ENCODE measurements at regions not wholly inside any gene's neighbourhood (a gene's known extent, or its start where the extent isn't known, plus 50 kb on each side); places are given as distances from the start of the nearest gene placed in this dataset.

DNA sequence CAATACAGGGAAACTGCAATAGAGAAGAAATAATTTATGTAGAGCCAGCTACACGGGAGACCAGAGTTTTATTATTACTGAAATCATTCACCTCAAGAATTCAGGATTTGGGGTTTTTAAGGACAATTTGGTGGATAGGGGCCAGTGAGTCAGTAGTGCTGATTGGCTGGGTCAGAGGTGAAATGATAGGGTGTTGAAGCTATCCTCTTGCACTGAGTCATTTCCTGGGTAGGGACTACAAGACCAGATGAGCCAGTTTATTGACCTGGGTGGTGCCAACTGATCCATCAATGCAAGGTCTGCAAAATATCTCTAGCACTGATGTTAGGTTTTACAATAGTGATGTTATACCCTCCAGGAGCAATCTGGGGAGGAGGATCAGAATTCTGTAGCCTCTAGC is 486.3 kb downstream of the LRIG3 start:
- no peaks in the 10 kb centered on the region for H3K4me1 ChIP-seq (ENCODE audit: insufficient read depth, low read length)
- H3K27me3 ChIP-seq (ENCODE audit: control insufficient read depth in 1 of 2, insufficient read depth in 2 of 2, low read length in 2 of 2) = no peaks in the 10 kb centered on the region
- H3K36me3 ChIP-seq (ENCODE audit: insufficient read depth, low read length) = no peaks in the 10 kb centered on the region
- H3K4me3 ChIP-seq (ENCODE audit: low read depth in 1 of 2, low read length in 2 of 2) = no peak overlapping the region
- no peak overlapping the region for H3K27ac ChIP-seq (ENCODE audit: low read depth, low read length)
- no peaks in the 10 kb centered on the region for H3K9me3 ChIP-seq (ENCODE audit: low read length)
- H3K9ac ChIP-seq (ENCODE audit: low read length) = no peak overlapping the region

DNA sequence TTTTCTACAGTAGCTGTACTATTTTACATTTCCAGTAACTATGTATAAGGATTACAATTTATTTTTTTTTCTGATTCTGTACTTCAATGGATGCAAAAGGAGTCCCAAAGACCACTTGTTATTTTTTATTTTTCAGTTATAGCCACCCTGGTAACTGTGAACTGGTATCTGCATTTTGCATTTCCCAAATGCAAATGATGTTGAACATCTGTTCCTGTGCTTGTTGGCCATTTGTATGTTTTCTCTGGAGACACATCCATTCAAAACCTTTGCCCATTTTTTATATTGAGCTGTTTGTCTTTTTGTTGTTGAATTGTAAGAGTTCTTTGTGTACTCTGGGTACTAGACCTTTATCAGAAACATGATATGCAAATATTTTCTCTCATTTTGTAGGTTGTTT is 485.6 kb downstream of the LRIG3 start:
- Histone ChIP-seq H3K27me3 (ENCODE audit: control insufficient read depth in 1 of 2, insufficient read depth in 2 of 2, low read length in 2 of 2) (no peaks in the 10 kb centered on the region), H3K4me1 (ENCODE audit: insufficient read depth, low read length) (no peaks in the 10 kb centered on the region), H3K9ac (ENCODE audit: low read length) (no peak overlapping the region), H3K27ac (ENCODE audit: low read depth, low read length) (no peak overlapping the region), H3K4me3 (ENCODE audit: low read depth in 1 of 2, low read length in 2 of 2) (no peak overlapping the region), H3K36me3 (ENCODE audit: insufficient read depth, low read length) (no peaks in the 10 kb centered on the region), H3K9me3 (ENCODE audit: low read length) (no peaks in the 10 kb centered on the region)

- H3K4me3 ChIP-seq (ENCODE audit: low read depth in 1 of 2, low read length in 2 of 2) = no peak overlapping the region
- no peaks in the 10 kb centered on the region for H3K9me3 ChIP-seq (ENCODE audit: low read length)
- H3K4me1 ChIP-seq (ENCODE audit: insufficient read depth, low read length) = no peaks in the 10 kb centered on the region
- no peaks in the 10 kb centered on the region for H3K27me3 ChIP-seq (ENCODE audit: control insufficient read depth in 1 of 2, insufficient read depth in 2 of 2, low read length in 2 of 2)
- no peaks in the 10 kb centered on the region for H3K36me3 ChIP-seq (ENCODE audit: insufficient read depth, low read length)
- H3K9ac ChIP-seq (ENCODE audit: low read length) = no peak overlapping the region
- H3K27ac ChIP-seq (ENCODE audit: low read depth, low read length) = no peak overlapping the region
Measured at GRCh38 chr12:58435647-58436046, 484.7 kb downstream of the LRIG3 start.

DNA sequence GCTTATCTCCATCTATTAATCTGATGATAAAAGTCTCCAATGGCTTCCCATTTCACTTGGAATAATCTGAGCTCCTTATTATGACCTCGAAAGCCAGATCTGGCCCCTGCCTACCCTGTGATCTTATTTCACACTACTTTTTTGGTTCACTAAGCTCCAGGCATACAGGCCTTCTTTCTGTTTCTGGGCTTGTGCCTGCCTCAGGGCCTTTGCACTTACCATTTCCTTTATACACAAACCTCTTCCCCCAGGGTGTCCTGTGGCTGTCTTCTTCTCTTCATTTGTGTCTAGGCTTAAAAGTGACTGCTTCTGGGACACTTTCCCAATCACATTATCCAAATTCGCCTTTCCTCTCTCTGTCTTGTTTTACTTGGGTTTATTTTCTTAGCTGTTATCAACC is 478.8 kb downstream of the LRIG3 start:
- no peaks in the 10 kb centered on the region for H3K27me3 ChIP-seq (ENCODE audit: control insufficient read depth in 1 of 2, insufficient read depth in 2 of 2, low read length in 2 of 2)
- no peak overlapping the region for H3K9ac ChIP-seq (ENCODE audit: low read length)
- no peaks in the 10 kb centered on the region for H3K9me3 ChIP-seq (ENCODE audit: low read length)
- H3K4me3 ChIP-seq (ENCODE audit: low read depth in 1 of 2, low read length in 2 of 2) = no peak overlapping the region
- H3K4me1 ChIP-seq (ENCODE audit: insufficient read depth, low read length) = no peaks in the 10 kb centered on the region
- no peak overlapping the region for H3K27ac ChIP-seq (ENCODE audit: low read depth, low read length)
- H3K36me3 ChIP-seq (ENCODE audit: insufficient read depth, low read length) = no peaks in the 10 kb centered on the region

GRCh38 chr12:58443273-58443980 is 476.9 kb downstream of the LRIG3 start:
- H3K4me3 ChIP-seq (ENCODE audit: low read depth in 1 of 2, low read length in 2 of 2) = no peak overlapping the region
- H3K27ac ChIP-seq (ENCODE audit: low read depth, low read length) = no peak overlapping the region

DNA sequence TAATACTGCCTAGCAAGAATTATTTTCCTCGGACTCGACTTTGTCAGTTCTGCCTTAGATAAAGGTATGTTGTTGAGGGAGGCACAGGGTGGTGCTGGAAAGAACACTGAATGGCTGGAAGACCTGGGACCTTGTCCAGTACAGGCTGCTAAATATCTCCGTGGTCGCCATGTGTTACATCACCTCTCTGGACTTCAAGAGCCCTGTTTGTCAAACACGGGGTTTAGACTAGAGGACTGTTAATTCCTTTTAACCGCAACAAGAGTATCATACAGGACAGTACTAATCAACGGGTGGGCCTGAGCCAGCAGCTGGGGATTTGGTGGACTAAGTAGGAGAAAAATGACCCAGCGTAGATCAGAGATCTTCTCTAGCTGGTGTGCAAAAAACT is 476.3 kb downstream of the LRIG3 start:
- Histone ChIP-seq H3K4me1 (ENCODE audit: insufficient read depth, low read length) (no peaks in the 10 kb centered on the region), H3K27me3 (ENCODE audit: control insufficient read depth in 1 of 2, insufficient read depth in 2 of 2, low read length in 2 of 2) (no peaks in the 10 kb centered on the region), H3K36me3 (ENCODE audit: insufficient read depth, low read length) (no peaks in the 10 kb centered on the region), H3K4me3 (ENCODE audit: low read depth in 1 of 2, low read length in 2 of 2) (no peak overlapping the region), H3K9me3 (ENCODE audit: low read length) (no peaks in the 10 kb centered on the region), H3K27ac (ENCODE audit: low read depth, low read length) (no peak overlapping the region), H3K9ac (ENCODE audit: low read length) (no peak overlapping the region)

More at GRCh38 chr12:58443273-58443980, 476.9 kb downstream of the LRIG3 start:
- no peaks in the 10 kb centered on the region for H3K9me3 ChIP-seq (ENCODE audit: low read length)
- H3K4me1 ChIP-seq (ENCODE audit: insufficient read depth, low read length) = no peaks in the 10 kb centered on the region
- H3K27me3 ChIP-seq (ENCODE audit: control insufficient read depth in 1 of 2, insufficient read depth in 2 of 2, low read length in 2 of 2) = no peaks in the 10 kb centered on the region
- H3K9ac ChIP-seq (ENCODE audit: low read length) = no peak overlapping the region
- no peaks in the 10 kb centered on the region for H3K36me3 ChIP-seq (ENCODE audit: insufficient read depth, low read length)

GRCh38 chr12:58450868-58451482 is 469.3 kb downstream of the LRIG3 start:
- no peaks in the 10 kb centered on the region for H3K9me3 ChIP-seq (ENCODE audit: low read length)
- no peaks in the 10 kb centered on the region for H3K27me3 ChIP-seq (ENCODE audit: control insufficient read depth in 1 of 2, insufficient read depth in 2 of 2, low read length in 2 of 2)
- no peak overlapping the region for H3K9ac ChIP-seq (ENCODE audit: low read length)
- no peak overlapping the region for H3K27ac ChIP-seq (ENCODE audit: low read depth, low read length)
- H3K4me1 ChIP-seq (ENCODE audit: insufficient read depth, low read length) = no peaks in the 10 kb centered on the region
- no peak overlapping the region for H3K4me3 ChIP-seq (ENCODE audit: low read depth in 1 of 2, low read length in 2 of 2)
- no peaks in the 10 kb centered on the region for H3K36me3 ChIP-seq (ENCODE audit: insufficient read depth, low read length)

DNA sequence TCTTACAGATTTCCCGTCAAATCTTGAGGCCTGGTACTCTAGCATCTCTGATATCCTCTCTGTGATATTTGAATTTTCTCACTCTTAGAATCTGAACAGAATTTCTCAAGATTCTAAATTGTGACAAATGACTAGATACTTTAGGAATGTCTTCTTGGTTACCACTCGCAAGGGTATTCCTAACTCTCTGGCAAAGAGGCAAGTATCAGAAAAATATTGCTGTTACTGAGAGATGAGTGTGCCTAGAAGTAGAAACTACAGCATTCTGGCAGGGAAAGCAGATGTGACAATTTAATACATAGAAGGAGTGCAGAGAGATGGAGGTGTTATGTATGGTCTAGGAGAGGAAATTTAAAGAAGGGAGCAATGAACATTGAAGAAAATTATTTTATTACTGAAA is 467.8 kb downstream of the LRIG3 start:
- H3K27ac ChIP-seq (ENCODE audit: low read depth, low read length) = no peak overlapping the region

GRCh38 chr12:58453306-58453705 is 467.0 kb downstream of the LRIG3 start:
- Histone ChIP-seq H3K9ac (ENCODE audit: low read length) (no peak overlapping the region), H3K4me1 (ENCODE audit: insufficient read depth, low read length) (no peaks in the 10 kb centered on the region), H3K4me3 (ENCODE audit: low read depth in 1 of 2, low read length in 2 of 2) (no peak overlapping the region), H3K27ac (ENCODE audit: low read depth, low read length) (no peak overlapping the region), H3K27me3 (ENCODE audit: control insufficient read depth in 1 of 2, insufficient read depth in 2 of 2, low read length in 2 of 2) (no peaks in the 10 kb centered on the region), H3K36me3 (ENCODE audit: insufficient read depth, low read length) (no peaks in the 10 kb centered on the region), H3K9me3 (ENCODE audit: low read length) (no peaks in the 10 kb centered on the region)

More for the DNA sequence above, 467.8 kb downstream of the LRIG3 start:
- Histone ChIP-seq H3K27me3 (ENCODE audit: control insufficient read depth in 1 of 2, insufficient read depth in 2 of 2, low read length in 2 of 2) (no peaks in the 10 kb centered on the region), H3K36me3 (ENCODE audit: insufficient read depth, low read length) (no peaks in the 10 kb centered on the region), H3K9me3 (ENCODE audit: low read length) (no peaks in the 10 kb centered on the region), H3K4me1 (ENCODE audit: insufficient read depth, low read length) (no peaks in the 10 kb centered on the region), H3K9ac (ENCODE audit: low read length) (no peak overlapping the region), H3K4me3 (ENCODE audit: low read depth in 1 of 2, low read length in 2 of 2) (no peak overlapping the region)

GRCh38 chr12:58455136-58455535 is 465.2 kb downstream of the LRIG3 start:
- Histone ChIP-seq H3K9ac (ENCODE audit: low read length) (no peak overlapping the region), H3K27me3 (ENCODE audit: control insufficient read depth in 1 of 2, insufficient read depth in 2 of 2, low read length in 2 of 2) (no peaks in the 10 kb centered on the region), H3K9me3 (ENCODE audit: low read length) (no peaks in the 10 kb centered on the region), H3K27ac (ENCODE audit: low read depth, low read length) (no peak overlapping the region), H3K4me3 (ENCODE audit: low read depth in 1 of 2, low read length in 2 of 2) (no peak overlapping the region), H3K4me1 (ENCODE audit: insufficient read depth, low read length) (no peaks in the 10 kb centered on the region), H3K36me3 (ENCODE audit: insufficient read depth, low read length) (no peaks in the 10 kb centered on the region)

GRCh38 chr12:58458102-58458501 is 462.2 kb downstream of the LRIG3 start:
- no peak overlapping the region for H3K9ac ChIP-seq (ENCODE audit: low read length)
- no peaks in the 10 kb centered on the region for H3K9me3 ChIP-seq (ENCODE audit: low read length)
- H3K4me1 ChIP-seq (ENCODE audit: insufficient read depth, low read length) = no peaks in the 10 kb centered on the region
- no peaks in the 10 kb centered on the region for H3K36me3 ChIP-seq (ENCODE audit: insufficient read depth, low read length)
- H3K4me3 ChIP-seq (ENCODE audit: low read depth in 1 of 2, low read length in 2 of 2) = no peak overlapping the region
- H3K27ac ChIP-seq (ENCODE audit: low read depth, low read length) = no peak overlapping the region
- no peaks in the 10 kb centered on the region for H3K27me3 ChIP-seq (ENCODE audit: control insufficient read depth in 1 of 2, insufficient read depth in 2 of 2, low read length in 2 of 2)

GRCh38 chr12:58459191-58459590 is 461.1 kb downstream of the LRIG3 start:
- no peak overlapping the region for H3K27ac ChIP-seq (ENCODE audit: low read depth, low read length)
- H3K27me3 ChIP-seq (ENCODE audit: control insufficient read depth in 1 of 2, insufficient read depth in 2 of 2, low read length in 2 of 2) = no peaks in the 10 kb centered on the region
- no peaks in the 10 kb centered on the region for H3K9me3 ChIP-seq (ENCODE audit: low read length)
- H3K4me1 ChIP-seq (ENCODE audit: insufficient read depth, low read length) = no peaks in the 10 kb centered on the region
- no peak overlapping the region for H3K9ac ChIP-seq (ENCODE audit: low read length)
- H3K36me3 ChIP-seq (ENCODE audit: insufficient read depth, low read length) = no peaks in the 10 kb centered on the region
- H3K4me3 ChIP-seq (ENCODE audit: low read depth in 1 of 2, low read length in 2 of 2) = no peak overlapping the region
